ENCODE measurements at regions not wholly inside any gene's neighbourhood (a gene's known extent, or its start where the extent isn't known, plus 50 kb on each side); places are given as distances from the start of the nearest gene placed in this dataset.

DNA sequence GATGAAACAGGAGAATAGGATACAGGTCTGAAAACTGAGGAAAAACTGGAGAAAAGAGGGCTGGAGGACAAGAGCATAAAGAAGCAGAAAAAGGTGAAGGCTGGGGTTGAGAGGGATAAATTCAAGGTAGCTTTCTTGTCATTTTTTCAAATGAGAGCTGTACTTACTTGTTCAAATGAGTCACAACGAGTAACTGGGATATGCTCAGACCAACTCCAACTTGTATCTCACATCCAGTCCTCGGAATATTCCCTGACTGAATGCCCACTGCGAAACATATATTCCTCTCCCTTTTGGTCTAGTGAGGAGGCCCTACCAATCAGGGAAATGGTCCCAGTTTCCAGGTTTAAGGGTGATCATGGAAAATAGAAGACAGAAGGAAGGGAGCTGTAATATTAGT, 343.4 kb downstream of the HHIPL2 start:
- Histone ChIP-seq H3K27ac (no peak overlapping the region), H3K27me3 (replicated peaks in 1 of 7) (no peaks in the 10 kb centered on the region), H3K4me3 (no peak overlapping the region), H3K9me3 (no peaks in the 10 kb centered on the region), H3K4me1 (no peaks in the 10 kb centered on the region), H3K36me3 (no peaks in the 10 kb centered on the region)
- intact Hi-C loops (cut with DNase I; ENCODE audit: low total_unique reads) = no loop called here
- no peak for DNase-seq
- 82 to 86% (median 82%) methylated on average over 3 of the region's 3 CpGs for WGBS, 5 donors
- TF ChIP-seq POLR2AphosphoS5 (IDR thresholded peaks at IDR 0.05) (no peak), POLR2A (IDR thresholded peaks at IDR 0.05) (no peak)
- TF ChIP-seq, protein P1, sequence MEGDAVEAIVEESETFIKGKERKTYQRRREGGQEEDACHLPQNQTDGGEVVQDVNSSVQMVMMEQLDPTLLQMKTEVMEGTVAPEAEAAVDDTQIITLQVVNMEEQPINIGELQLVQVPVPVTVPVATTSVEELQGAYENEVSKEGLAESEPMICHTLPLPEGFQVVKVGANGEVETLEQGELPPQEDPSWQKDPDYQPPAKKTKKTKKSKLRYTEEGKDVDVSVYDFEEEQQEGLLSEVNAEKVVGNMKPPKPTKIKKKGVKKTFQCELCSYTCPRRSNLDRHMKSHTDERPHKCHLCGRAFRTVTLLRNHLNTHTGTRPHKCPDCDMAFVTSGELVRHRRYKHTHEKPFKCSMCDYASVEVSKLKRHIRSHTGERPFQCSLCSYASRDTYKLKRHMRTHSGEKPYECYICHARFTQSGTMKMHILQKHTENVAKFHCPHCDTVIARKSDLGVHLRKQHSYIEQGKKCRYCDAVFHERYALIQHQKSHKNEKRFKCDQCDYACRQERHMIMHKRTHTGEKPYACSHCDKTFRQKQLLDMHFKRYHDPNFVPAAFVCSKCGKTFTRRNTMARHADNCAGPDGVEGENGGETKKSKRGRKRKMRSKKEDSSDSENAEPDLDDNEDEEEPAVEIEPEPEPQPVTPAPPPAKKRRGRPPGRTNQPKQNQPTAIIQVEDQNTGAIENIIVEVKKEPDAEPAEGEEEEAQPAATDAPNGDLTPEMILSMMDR (IDR thresholded peaks at IDR 0.05 in 8 of 11, conservative IDR thresholded peaks at IDR 0.05 in 3 of 11) = no peak

DNA sequence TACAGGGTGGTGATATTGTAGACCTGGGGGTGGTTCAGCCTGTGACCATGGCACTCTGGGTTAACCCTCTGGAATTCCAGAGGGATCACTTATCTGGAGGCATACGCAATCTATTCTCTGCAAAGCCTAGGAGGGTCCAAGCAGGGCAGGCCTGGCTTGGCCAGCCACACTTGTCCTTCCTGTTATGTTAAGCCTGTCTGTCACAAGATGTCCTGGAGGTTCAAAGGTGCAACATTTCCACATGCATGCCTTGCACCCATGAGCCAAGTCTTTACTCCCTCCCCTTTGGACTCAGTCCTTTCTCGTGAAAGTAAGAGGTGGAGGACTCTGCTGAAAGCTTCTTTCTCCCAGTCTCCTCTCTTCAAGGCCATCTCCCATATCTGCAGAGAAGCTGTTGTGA, 345.1 kb downstream of the HHIPL2 start:
- H3K27ac ChIP-seq = no peak overlapping the region
- no peak for DNase-seq
- H3K27me3 ChIP-seq (replicated peaks in 1 of 7) = no peaks in the 10 kb centered on the region
- no peaks in the 10 kb centered on the region for H3K4me1 ChIP-seq
- 82 to 90% (median 85%) methylated on average over 2 of the region's 2 CpGs for WGBS, 5 donors
- no peaks in the 10 kb centered on the region for H3K36me3 ChIP-seq
- H3K4me3 ChIP-seq = no peak overlapping the region
- H3K9me3 ChIP-seq = no peaks in the 10 kb centered on the region
- intact Hi-C loops (cut with DNase I; ENCODE audit: low total_unique reads) = no loop called here
- TF ChIP-seq POLR2AphosphoS5 (IDR thresholded peaks at IDR 0.05) (no peak), POLR2A (IDR thresholded peaks at IDR 0.05) (no peak)
- TF ChIP-seq, protein P1 (IDR thresholded peaks at IDR 0.05 in 8 of 11, conservative IDR thresholded peaks at IDR 0.05 in 3 of 11) = no peak

DNA sequence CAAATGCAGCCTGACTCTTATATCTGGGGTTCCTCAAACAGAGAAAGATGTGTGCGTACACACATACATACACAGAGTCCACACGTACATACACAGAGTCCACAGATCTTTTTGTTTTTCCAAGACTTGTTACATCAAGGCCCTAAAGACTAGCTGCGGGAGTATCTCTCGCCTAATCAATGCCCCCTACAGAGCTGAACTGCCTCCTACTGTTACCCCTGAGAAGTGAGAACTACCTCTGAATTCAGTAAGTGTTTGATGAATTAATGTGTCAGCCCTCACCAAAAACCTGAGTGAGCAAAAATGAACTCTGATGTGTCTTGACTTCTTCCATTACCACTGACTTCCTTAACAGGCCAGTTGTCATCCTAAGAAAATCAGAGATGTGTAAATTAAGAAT, 351.2 kb downstream of the HHIPL2 start:
- TF ChIP-seq POLR2AphosphoS5 (IDR thresholded peaks at IDR 0.05) (no peak), POLR2A (IDR thresholded peaks at IDR 0.05) (no peak)
- TF ChIP-seq, protein P1 (IDR thresholded peaks at IDR 0.05 in 8 of 11, conservative IDR thresholded peaks at IDR 0.05 in 3 of 11) = no peak
- Histone ChIP-seq H3K27me3 (replicated peaks in 1 of 7) (no peaks in the 10 kb centered on the region), H3K36me3 (no peaks in the 10 kb centered on the region), H3K9me3 (peaks cover 0 to under 1% (median 0%) of the 10 kb centered on the region in 8 donors), H3K27ac (no peak overlapping the region), H3K4me3 (no peak overlapping the region), H3K4me1 (no peaks in the 10 kb centered on the region)
- no peak for DNase-seq
- WGBS, 5 donors = 84 to 96% (median 91%) methylated on average over 4 of the region's 4 CpGs
- intact Hi-C loops (cut with DNase I; ENCODE audit: low total_unique reads) = no loop called here

DNA sequence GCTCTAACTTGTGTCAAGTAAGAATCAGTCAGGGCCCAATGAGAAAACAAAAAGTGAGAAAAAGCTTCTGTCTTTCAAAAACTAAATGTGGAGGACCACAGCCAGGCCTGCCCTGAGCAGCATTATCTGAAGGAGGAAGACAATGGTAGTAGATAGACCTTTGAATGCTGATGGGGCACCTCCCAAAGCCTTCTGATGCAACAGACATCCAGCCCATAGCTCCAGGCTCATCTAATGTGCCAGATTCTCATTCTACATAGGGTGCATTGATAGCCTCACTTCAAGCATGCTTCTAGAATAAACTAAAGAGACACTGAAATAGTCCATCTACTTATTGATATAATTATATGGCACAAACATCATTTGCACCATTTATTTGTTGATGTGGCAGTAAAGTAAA, 351.6 kb downstream of the HHIPL2 start:
- Histone ChIP-seq H3K27ac (no peak overlapping the region), H3K4me3 (no peak overlapping the region), H3K36me3 (no peaks in the 10 kb centered on the region), H3K9me3 (peaks cover 0 to 5% (median 0%) of the 10 kb centered on the region in 8 donors), H3K4me1 (no peaks in the 10 kb centered on the region), H3K27me3 (replicated peaks in 1 of 7) (no peaks in the 10 kb centered on the region)
- intact Hi-C loops (cut with DNase I; ENCODE audit: low total_unique reads) = no loop called here
- TF ChIP-seq POLR2AphosphoS5 (IDR thresholded peaks at IDR 0.05) (no peak), POLR2A (IDR thresholded peaks at IDR 0.05) (no peak)
- TF ChIP-seq, protein P1 (IDR thresholded peaks at IDR 0.05 in 8 of 11, conservative IDR thresholded peaks at IDR 0.05 in 3 of 11) = no peak
- no peak for DNase-seq
